Stimulated activated effector memory CD8-positive, alpha-beta T cell treated with anti-CD3 and anti-CD28 coated beads, Interleukin-12 subunit alpha, Interleukin-12 subunit beta, amount 100 ng/mL, for 72 hours (primary cell): ENCODE measurements at regions not wholly inside any gene's neighbourhood (a gene's known extent, or its start where the extent isn't known, plus 50 kb on each side); places are given as distances from the start of the nearest gene placed in this dataset.
A peak's percentile ranks its signal among the peaks of the same experiment; 100 is the strongest.
"Not testable (repeated sequence)": the region's sequence is repeated elsewhere in the genome, so short reads cannot be mapped to it uniquely, and the experiment has no call there.

ENCODE experiments used
- ATAC-seq: fragments of 150-1000 bp; cut with Tn5 transposase; 2 replicates; pipeline ENCODE4 v1.10.0; 2021
- DNase-seq, 2 donors: peaks; one replicate each; pipeline ENCODE4 v3.0.0; 2021 to 2022; ENCODE audit warnings: low spot score in 2 of 2
- H3K27ac Mint-ChIP-seq: one replicate; pipeline ENCODE4 v1.8.0; 2022; ENCODE audit warnings: mild to moderate bottlenecking, mixed read lengths
- H3K36me3 Mint-ChIP-seq: one replicate; pipeline ENCODE4 v1.8.0; 2022; ENCODE audit warnings: mild to moderate bottlenecking, mixed read lengths
- H3K4me1 Mint-ChIP-seq: one replicate; pipeline ENCODE4 v1.8.0; 2022; ENCODE audit warnings: mixed read lengths
- H3K4me3 Mint-ChIP-seq: one replicate; pipeline ENCODE4 v1.8.0; 2022; ENCODE audit warnings: mild to moderate bottlenecking, mixed read lengths
- H3K9me3 Mint-ChIP-seq: one replicate; pipeline ENCODE4 v1.8.0; 2022; ENCODE audit warnings: mixed read lengths

DNA sequence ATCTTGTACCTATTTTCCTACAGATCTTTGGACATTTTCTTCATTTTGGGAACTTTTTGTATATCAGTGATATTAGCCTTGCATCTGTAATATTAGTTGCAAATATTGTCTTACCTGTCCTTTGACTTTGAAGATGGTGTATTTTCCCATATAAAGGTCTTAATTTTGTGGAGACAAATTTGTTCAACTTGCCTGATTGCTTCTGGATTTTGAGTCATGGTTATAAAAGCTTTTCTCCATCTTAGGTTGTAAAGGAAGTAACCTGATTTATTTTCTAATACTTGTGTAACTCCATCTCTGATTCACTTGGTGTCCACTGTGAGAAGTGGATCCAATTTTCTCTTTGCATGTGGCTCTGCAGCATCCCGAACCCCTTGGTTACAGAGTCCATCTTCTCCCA is 97.7 kb upstream of the OTOS start:
- Mint-ChIP-seq H3K27ac (no peak overlapping the region), H3K36me3 (no peaks in the 10 kb centered on the region), H3K4me3 (no peak overlapping the region), H3K4me1 (no peaks in the 10 kb centered on the region), H3K9me3 (no peaks in the 10 kb centered on the region)
- DNase-seq (no peak), ATAC-seq (no peak)

DNA sequence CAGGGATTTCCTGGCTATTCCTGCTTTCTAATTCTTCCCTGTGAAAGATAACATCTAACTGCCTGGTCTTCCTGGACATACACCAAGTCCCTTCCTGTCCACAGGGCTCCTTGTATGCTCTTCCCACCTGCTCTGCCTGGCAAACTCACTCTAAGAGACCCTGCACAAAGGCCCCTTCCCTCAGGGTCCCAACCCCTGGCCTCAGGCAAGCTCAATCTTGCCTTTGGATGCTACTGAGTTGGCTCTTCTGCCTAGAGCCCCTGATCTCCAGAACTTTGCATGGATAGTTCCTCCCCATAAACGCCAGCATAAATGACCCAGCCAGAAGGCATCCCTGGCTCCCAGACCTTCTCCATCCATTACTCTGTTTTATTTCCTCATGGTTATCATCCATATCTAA is 98.3 kb upstream of the OTOS start:
- ATAC-seq: no peak
- no peak overlapping the region for H3K4me3 Mint-ChIP-seq
- H3K27ac Mint-ChIP-seq: no peak overlapping the region
- H3K36me3 Mint-ChIP-seq: no peaks in the 10 kb centered on the region
- no peak for DNase-seq
- H3K4me1 Mint-ChIP-seq: no peaks in the 10 kb centered on the region
- H3K9me3 Mint-ChIP-seq: no peaks in the 10 kb centered on the region

DNA sequence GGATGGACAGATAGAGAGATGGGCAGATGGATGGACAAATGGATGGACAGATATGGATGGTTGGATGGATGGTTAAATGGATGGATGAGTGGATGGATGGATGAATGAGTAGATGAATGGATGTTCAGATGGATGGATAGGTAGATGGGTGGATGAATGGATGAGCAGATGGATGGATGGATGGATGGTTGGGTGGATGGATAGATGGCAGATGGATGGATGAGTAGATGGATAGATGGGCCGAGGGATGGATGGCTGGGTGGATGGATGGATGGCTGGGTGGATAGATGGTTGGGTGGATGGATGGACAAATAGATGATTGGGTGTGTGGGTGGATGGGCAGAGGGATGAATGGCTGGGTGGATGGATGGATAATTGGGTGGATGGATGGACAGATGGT is 98.9 kb upstream of the OTOS start:
- H3K36me3 Mint-ChIP-seq: no peaks in the 10 kb centered on the region
- ATAC-seq: no peak
- no peaks in the 10 kb centered on the region for H3K4me1 Mint-ChIP-seq

DNA sequence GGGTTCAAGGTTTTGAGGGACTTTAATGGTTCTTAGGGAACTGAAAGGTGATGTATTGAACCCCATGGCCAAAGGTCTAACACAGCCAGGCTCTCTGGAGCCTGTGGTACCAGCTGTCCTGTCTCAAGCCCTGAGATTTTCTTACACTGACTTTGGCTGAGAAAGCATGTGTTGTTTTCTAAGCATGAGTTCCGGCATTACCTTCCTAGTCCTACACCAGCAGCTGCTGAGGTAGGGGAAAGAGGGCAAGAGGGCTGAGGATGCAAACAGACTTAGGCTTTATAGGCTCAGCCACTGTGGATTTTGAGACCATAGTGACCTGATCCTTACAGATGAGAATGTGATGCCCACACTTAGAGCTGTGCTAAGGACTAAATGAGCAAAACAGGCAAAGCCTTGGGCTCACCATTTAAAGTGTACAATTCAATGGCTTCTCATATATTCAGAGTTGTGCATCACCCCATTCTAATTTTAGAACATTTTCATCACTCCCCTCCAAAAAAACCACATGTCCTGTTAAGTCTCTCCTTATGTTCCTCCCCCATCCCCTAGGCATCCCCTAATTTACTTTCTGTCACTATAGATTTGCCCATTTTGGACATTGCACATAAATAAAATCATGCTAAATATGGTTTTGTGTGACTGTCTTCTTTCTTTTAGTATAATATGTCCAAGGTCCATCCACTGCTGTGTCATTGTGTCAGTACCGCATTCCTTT is 99.7 kb upstream of the OTOS start:
- Mint-ChIP-seq H3K4me1 (no peaks in the 10 kb centered on the region), H3K27ac (no peak overlapping the region), H3K9me3 (no peaks in the 10 kb centered on the region), H3K36me3 (no peaks in the 10 kb centered on the region), H3K4me3 (no peak overlapping the region)
- ATAC-seq (no peak), DNase-seq (no peak)

More for the DNA sequence above, 98.9 kb upstream of the OTOS start:
- Mint-ChIP-seq H3K9me3 (no peaks in the 10 kb centered on the region), H3K4me3 (no peak overlapping the region), H3K27ac (no peak overlapping the region)
- no peak for DNase-seq

DNA sequence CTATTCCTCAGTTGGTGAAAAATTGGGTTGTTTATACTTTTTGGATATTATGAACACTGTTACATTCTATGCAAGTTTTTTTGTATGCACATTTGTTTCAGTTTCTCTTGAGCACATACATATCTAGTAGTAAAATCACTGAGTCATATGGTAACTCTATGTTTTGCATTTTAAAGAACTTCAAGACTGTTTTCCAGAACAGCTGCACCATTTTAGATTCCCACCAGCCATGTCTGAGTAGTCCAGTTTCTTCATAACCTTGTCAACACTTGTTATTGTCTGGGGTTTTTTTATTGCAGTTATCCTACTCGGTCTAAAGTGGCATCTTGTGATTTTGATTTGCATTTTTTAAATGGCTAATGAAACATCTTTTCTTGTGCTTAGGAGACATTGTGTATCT is 100.3 kb upstream of the OTOS start:
- no peak for ATAC-seq
- H3K4me3 Mint-ChIP-seq: no peak overlapping the region
- H3K4me1 Mint-ChIP-seq: no peaks in the 10 kb centered on the region
- no peak overlapping the region for H3K27ac Mint-ChIP-seq
- H3K36me3 Mint-ChIP-seq: no peaks in the 10 kb centered on the region
- DNase-seq: no peak
- H3K9me3 Mint-ChIP-seq: no peaks in the 10 kb centered on the region

DNA sequence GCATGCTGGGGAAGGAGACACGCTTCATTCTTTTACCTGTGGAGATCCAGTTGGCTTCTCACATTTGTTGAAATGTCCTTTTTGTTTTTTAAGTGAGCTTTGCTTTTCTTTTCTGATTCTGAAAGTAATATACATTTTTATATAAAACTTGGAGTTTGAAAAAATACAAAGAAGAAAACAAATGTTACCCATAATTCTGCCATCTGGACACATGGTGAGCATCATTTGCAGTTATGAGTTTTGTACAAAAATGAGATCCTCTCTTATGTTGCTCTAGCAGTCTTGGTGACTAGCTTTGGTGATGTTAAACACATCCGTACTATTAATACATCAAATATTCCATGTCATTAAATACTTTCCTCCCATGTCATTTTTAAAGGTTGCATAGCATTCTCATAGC is 101.1 kb upstream of the OTOS start:
- Mint-ChIP-seq H3K27ac (no peak overlapping the region), H3K4me1 (no peaks in the 10 kb centered on the region), H3K36me3 (no peaks in the 10 kb centered on the region), H3K9me3 (no peaks in the 10 kb centered on the region), H3K4me3 (no peak overlapping the region)
- no peak for DNase-seq
- ATAC-seq: no peak

DNA sequence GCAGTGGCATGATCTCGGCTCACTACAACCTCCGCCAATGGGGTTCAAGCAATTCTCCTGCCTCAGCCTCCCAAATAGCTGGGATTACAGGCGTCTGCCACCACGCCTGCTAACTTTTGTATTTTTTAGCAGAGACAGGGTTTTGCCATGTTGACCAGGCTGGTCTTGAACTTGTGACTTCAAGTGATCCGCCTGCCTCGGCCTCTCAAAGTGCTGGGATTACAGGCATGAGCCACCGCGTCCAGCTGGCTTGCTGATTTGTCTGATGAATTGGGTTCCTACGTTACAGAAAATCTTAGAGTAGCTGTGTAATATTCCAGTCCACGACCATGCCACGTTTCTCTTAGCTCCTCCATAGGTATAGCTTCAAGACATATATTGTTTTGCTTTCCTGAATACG is 102.6 kb upstream of the OTOS start:
- not testable (repeated sequence) for H3K4me3 Mint-ChIP-seq, H3K9me3 Mint-ChIP-seq, ATAC-seq, H3K36me3 Mint-ChIP-seq, H3K27ac Mint-ChIP-seq, H3K4me1 Mint-ChIP-seq, DNase-seq

DNA sequence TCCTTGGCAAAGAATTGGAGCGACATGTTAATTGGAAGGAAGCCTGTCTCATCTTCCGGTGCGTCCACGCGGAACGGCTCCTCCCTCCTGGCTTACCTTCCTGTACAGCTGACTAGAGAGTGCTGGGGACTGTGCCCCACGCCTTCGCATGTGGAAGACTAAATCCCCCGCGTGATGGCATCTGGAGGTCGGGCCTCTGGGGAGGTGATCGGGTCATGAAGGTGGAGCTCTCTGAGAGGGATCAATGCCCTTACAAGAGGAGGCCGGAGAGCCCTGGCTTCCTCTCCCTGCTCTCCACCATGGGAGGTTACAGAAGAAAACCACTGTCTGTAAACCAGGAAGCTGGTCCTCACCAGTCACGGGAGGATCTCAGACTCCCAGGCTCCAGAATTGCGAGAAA is 104.1 kb upstream of the OTOS start:
- H3K4me1 Mint-ChIP-seq: no peaks in the 10 kb centered on the region
- H3K27ac Mint-ChIP-seq: no peak overlapping the region
- no peak overlapping the region for H3K4me3 Mint-ChIP-seq
- DNase-seq (peak in 1 of 2 donors; percentile 41), ATAC-seq (no peak)
- H3K9me3 Mint-ChIP-seq: no peaks in the 10 kb centered on the region
- no peaks in the 10 kb centered on the region for H3K36me3 Mint-ChIP-seq

DNA sequence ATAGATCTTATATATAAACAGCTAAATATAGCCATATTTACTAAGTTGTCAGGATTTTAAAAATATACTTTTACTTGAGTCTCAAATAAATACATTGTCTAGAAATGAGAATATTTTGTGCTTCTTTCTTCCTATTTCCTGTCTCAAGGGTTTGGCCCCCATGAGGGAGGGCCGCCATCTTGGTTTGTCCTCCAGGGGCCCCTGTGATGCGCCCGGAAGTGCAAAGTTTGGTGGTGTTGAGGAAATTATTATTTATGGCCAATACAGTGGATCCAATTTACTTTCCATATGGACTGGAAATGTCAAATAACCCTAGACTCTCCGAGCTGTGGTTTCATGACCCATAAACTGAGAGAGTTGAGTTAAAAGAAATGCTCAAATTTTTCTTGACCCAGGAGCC is 104.7 kb upstream of the OTOS start:
- H3K9me3 Mint-ChIP-seq: no peaks in the 10 kb centered on the region
- H3K4me1 Mint-ChIP-seq: no peaks in the 10 kb centered on the region
- no peaks in the 10 kb centered on the region for H3K36me3 Mint-ChIP-seq
- ATAC-seq (no peak), DNase-seq (peak in 1 of 2 donors; percentile 13)
- H3K27ac Mint-ChIP-seq: no peak overlapping the region
- H3K4me3 Mint-ChIP-seq: no peak overlapping the region

DNA sequence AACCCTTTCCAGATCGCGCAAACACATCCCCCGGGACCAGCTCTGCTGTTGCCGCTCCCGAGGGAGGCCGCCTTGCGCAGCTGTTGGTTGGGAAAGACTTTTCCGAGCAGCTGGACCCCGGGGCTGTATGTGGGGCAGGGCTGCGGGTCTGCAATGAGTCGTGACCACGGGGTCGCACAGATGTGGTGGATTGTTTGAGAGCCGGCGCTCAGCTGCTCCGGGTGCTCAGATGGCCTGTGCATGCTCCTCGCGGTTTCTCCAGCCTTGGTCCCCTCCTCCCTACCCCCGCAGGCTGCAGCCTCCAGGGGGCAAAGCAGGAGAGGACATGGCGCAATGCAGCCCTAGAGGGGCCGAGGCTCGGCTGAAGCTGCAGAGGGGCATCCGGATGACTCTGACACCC is 105.2 kb upstream of the OTOS start:
- no peak overlapping the region for H3K4me3 Mint-ChIP-seq
- no peaks in the 10 kb centered on the region for H3K36me3 Mint-ChIP-seq
- H3K4me1 Mint-ChIP-seq: no peaks in the 10 kb centered on the region
- H3K9me3 Mint-ChIP-seq: no peaks in the 10 kb centered on the region
- peak in 1 of 2 donors; percentile 28 for DNase-seq
- H3K27ac Mint-ChIP-seq: no peak overlapping the region
- no peak for ATAC-seq

DNA sequence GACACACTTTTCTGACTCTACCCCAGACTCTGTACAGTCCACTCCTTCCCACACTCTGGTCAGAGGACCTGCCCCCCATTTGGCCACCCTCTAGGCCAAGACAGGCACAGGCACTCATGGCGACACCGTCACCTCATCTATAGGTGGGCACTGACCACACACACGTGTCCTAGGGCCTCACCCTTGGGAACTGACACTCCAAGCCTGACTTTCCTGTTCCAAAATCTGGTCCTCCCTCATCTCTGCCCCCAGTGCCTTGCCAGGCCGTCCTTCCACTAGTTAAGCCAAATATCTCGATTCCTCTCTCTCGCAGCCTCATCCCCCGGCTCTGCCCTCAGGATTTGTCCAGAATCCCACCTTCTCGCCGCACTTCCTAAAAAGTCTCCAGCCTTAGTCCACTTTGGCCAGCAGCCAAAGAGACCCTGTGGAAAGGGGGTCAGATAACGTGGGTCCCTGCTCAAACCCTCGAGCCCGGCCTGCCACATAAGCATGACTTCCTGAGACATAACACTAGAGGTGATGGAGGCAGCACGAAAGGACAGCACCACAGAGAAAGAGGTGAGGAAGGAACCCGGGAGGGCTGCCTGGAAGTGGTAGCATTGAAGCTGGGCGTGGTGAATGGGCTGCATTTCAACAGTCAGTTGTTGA is 105.8 kb upstream of the OTOS start:
- H3K9me3 Mint-ChIP-seq: no peaks in the 10 kb centered on the region
- no peak for ATAC-seq
- H3K27ac Mint-ChIP-seq: no peak overlapping the region
- H3K4me1 Mint-ChIP-seq: no peaks in the 10 kb centered on the region
- peak in 1 of 2 donors; percentile 43 for DNase-seq
- H3K36me3 Mint-ChIP-seq: no peaks in the 10 kb centered on the region
- no peak overlapping the region for H3K4me3 Mint-ChIP-seq

DNA sequence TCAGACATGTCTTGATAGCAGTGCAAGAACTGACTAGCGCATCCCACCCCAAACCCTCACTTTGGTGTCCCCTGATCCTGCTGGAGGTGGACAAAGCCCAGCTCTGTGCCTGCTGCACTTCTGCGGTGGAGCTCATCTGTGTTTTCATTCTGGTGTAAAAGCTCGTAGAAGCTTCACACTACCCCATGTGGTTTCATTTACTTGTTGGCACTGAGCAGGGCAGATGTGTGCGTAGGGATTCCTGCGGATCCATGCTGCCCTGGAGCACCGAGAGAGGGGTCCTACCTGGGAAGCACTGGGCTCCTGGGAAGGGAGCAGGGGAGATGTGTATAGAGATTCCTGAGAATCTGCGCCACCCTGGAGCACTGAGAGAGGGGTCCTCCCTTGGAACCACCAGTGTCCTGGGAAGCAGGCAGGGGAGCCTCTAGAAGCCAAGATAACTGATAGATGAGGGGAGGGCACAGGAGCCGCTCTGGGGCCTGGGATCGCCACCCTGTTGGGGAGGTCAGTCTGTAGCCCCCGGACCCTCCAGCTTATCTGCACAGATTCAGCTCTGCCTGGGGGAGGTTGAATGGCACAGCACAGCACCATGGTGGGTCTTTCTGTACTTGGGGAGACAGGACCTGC is 106.9 kb upstream of the OTOS start:
- Mint-ChIP-seq H3K4me3 (no peak overlapping the region), H3K4me1 (no peaks in the 10 kb centered on the region), H3K9me3 (no peaks in the 10 kb centered on the region), H3K27ac (no peak overlapping the region), H3K36me3 (no peaks in the 10 kb centered on the region)
- ATAC-seq (no peak), DNase-seq (peak in 1 of 2 donors; percentile 29)

DNA sequence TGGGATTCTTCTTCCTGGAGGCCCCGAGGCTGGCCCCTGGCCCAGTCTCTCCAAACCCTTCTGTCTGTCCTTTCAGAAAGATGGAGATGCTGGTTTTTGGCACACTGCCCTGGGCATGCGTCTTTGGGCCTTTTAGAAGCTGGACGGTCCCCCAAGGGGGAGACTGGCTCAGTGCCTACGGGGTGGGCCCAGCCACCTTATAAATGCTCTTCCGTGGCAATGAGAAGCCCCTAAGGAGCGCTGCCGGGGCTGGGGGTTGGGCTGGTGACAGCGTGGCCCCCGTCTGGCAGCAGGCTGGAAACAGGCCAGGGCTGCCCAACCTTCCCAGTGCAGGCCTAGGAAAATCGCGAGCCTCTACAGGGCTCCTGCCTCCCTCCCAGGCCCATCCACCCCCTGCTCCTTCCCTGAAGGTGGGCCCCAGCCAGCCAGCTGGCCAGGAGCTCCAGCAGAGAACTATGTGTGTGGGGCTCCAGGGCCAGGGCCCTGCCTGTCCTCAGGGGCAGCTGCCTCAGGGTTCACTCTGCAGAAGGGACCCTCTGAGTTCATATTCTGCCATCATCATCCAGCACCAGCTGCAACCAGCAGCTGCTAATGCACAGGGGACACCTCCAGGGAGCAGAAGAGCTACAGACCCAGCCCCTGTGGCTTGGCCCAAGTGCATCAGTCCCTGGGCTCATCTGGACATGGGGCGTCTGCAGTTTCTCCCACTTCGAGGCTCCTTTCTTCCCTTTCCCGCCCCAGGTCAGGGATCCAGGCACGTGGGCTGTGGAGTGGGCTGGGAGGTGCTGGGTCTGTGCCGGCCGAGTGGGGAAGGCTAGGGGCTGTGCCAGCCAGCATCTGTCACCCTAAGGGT is 107.6 kb upstream of the OTOS start:
- no peak for ATAC-seq
- Mint-ChIP-seq H3K4me1 (no peaks in the 10 kb centered on the region), H3K4me3 (no peak overlapping the region), H3K27ac (no peak overlapping the region), H3K36me3 (no peaks in the 10 kb centered on the region), H3K9me3 (no peaks in the 10 kb centered on the region)
- peak in 1 of 2 donors; percentile 22 for DNase-seq

DNA sequence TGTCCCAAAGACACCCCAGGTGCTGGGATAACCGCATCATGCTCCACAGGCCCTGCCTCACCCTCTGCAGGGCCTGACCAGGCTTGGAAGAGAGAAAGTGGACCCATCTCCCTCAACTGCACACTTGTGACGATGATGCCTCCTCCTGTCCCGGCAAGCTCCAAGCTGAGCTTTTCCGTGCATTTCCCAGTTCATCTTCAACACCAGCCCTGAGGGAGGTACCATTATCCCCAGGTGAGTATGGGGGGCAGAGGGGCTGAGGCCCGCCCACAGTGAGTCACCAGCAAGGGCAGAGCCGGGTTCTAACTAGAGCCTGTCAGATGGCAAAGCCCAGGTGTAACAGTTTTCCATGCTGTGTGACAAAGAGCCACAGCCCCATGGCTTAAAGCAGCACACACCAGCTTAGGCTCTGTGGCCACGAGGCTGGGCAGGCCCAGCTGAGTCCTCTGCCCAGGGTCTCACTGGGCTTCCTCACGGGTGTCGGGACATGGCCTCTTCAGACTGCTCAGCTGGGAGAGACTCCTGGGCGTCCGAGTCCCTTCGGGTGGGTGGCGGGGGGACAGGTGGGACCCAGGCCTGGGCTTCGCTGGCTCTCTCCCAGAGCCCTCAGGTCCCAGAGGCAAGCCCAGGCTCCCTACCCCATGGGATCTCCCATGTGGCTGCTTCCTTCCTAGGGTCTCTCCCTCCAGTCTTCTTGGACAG is 108.4 kb upstream of the OTOS start:
- ATAC-seq (no peak), DNase-seq (peak in 1 of 2 donors; percentile 37)
- no peaks in the 10 kb centered on the region for H3K4me1 Mint-ChIP-seq
- H3K36me3 Mint-ChIP-seq: no peaks in the 10 kb centered on the region
- H3K4me3 Mint-ChIP-seq: no peak overlapping the region
- H3K9me3 Mint-ChIP-seq: no peaks in the 10 kb centered on the region
- H3K27ac Mint-ChIP-seq: no peak overlapping the region
